Fibroblast of mammary gland (primary cell): ENCODE measurements at regions not wholly inside any gene's neighbourhood (a gene's known extent, or its start where the extent isn't known, plus 50 kb on each side); places are given as distances from the start of the nearest gene placed in this dataset.

Source experiments
- DNase-seq: peaks from one replicate; pipeline ENCODE4 v3.0.0-alpha.2; 2010; ENCODE audit warnings: low read depth
- H3K4me3 ChIP-seq: 2 replicates; pipeline ENCODE4 v1.5.1; 2011; ENCODE audit warnings: low read depth, mild to moderate bottlenecking, low read length, moderate library complexity; ENCODE audit not compliant: control insufficient read depth
- TF ChIP-seq, protein P1 (sequence below): conservative IDR thresholded peaks from 2 replicates; pipeline ENCODE4 v1.5.1; 2011; ENCODE audit warnings: low read depth, low read length, inconsistent platforms; ENCODE audit not compliant: control insufficient read depth, insufficient read depth

DNA sequence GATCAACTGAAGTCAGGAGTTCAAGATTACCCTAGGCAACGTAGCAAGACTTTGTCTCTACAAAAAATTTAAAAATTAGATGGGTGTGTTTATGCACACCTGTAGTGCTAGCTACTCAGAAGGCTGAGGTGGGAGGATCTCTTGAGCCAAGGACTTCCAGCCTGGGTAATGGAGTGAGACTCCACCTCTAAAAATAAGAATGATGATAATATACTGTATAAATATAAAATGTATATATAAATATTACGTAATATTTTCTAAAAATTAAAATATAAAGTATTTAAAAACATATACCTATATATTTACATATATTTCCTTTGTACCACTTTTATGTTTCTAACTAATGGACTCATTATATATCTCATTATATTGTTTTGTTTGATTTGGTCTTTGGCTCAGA, 409.5 kb upstream of the REG3G start:
- TF ChIP-seq, protein P1, sequence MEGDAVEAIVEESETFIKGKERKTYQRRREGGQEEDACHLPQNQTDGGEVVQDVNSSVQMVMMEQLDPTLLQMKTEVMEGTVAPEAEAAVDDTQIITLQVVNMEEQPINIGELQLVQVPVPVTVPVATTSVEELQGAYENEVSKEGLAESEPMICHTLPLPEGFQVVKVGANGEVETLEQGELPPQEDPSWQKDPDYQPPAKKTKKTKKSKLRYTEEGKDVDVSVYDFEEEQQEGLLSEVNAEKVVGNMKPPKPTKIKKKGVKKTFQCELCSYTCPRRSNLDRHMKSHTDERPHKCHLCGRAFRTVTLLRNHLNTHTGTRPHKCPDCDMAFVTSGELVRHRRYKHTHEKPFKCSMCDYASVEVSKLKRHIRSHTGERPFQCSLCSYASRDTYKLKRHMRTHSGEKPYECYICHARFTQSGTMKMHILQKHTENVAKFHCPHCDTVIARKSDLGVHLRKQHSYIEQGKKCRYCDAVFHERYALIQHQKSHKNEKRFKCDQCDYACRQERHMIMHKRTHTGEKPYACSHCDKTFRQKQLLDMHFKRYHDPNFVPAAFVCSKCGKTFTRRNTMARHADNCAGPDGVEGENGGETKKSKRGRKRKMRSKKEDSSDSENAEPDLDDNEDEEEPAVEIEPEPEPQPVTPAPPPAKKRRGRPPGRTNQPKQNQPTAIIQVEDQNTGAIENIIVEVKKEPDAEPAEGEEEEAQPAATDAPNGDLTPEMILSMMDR, result no peak
- H3K4me3 ChIP-seq, result no peak overlapping the region
- no peak for DNase-seq

DNA sequence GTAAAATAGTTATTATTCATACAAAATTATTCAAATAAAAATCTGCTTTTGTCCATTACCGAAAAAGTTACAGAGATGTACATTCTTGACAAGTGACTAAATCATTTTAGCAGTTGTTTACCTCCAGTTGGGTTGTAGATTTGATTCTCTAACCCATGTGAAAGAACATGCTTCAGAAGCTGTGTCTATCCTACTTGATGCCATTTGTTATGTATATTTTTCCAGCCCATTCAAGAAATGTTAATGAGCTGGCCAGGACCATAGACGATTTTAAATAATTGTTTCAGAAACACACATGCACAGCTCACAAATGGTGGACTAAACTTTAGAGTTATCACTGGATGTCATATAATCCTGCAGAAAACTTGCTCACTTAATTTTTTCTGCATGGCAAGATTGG, 391.1 kb upstream of the REG3G start:
- no peak overlapping the region for H3K4me3 ChIP-seq
- TF ChIP-seq, protein P1, result no peak
- DNase-seq, result no peak

DNA sequence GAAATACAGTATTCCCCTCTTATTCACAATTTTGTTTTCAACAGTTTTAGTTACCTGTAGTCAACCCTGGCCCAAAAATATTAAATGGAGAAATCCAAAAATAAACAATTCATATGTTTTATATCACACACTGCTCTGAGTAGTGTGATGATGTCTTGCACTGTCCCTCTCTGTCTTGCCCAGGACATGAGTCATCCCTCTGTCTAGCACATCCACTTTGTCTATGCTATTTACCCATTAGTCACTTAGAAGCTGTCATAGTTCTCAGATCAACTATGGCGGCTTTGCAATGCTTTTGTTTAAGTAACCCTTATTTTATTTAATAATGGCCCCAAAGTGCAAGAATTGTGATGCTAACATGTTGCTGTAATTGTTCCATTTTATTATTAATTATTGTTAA, 380.6 kb upstream of the REG3G start:
- TF ChIP-seq, protein P1, result no peak
- no peak for DNase-seq
- H3K4me3 ChIP-seq, result no peak overlapping the region

DNA sequence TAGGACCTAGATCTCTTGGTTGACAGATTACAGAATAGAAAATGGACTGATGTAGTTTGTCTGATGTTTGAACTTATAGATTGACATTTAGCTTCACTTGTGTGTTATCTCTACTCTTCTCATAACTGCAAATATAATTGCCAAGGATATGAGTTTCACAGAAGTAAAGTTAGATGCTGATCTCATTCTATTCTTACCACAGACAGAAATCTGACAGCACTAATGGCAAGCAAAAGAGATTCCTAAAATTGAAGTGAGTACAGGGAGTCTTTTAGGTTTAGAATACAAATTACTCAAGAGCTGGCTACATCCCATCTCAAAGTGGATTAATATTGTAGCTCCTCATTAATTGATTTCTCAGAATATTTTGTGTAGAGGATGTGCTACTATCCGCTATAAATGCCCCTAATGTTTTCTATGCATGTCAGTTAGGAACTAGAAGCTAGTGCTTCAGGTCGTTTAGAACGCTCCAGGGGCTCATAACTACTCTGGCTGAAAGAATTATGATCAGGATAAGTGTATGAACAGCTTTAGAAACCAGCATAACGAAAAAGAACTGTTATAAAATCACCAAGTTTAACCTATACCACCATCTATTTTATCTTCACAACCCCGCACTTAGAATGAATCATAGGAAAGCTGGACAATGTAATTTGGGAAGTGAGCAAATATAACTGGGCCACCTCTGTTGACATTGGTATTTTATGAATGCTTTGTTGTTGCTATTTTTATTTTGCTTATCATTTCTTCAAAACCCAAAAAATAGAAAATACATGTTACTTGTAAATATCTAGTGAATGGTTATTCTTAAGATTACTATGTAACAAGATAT, 378.8 kb upstream of the REG3G start:
- TF ChIP-seq, protein P1, result no peak

DNA sequence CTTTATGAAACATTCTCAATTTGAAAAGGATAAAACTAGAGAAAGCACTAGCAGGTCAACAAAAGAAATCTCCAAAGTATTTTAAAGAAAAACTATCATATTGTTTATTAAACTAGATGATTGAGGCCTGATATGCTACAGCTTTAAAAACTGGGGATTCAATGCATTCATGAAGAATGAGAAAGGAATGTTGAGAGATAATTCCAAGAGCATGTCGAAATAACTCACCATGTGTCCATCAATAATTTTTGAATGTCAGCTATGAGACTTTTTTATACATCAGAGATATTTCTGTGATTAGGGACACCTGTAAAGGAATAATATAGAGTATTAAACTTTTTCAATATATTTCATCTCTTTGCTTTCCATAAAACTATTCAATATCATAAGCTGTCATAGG, 376.9 kb upstream of the REG3G start:
- H3K4me3 ChIP-seq, result no peak overlapping the region
- TF ChIP-seq, protein P1, result no peak
- no peak for DNase-seq

More for the DNA sequence above, 378.8 kb upstream of the REG3G start:
- DNase-seq, result no peak
- H3K4me3 ChIP-seq, result no peak overlapping the region

DNA sequence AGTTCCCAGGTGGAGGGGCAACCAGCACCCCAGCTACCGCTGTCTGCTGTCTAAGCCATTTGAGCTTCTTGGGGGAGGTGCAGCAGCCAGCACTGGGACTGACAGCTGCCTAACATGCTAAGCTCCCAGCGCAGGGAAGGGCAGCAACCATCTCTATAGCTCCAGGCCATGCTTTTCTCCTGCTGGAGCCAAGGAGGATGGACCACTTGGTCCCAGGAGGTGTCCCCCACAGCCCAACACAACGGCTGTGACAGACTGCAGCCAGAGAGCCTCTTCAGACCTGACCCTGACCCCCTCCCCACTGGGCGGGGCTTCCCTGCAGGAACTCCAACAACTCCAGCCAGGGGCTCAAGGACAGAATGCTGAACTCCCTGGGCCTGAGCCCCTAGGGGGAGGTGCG, 370.6 kb upstream of the REG3G start:
- no peak overlapping the region for H3K4me3 ChIP-seq
- TF ChIP-seq, protein P1, result no peak
- DNase-seq, result no peak
